Lower leg skin (tissue), 3 donors: ENCODE measurements at regions not wholly inside any gene's neighbourhood (a gene's known extent, or its start where the extent isn't known, plus 50 kb on each side); places are given as distances from the start of the nearest gene placed in this dataset.

Experiments
- CTCF ChIP-seq, 3 donors: fragments of 450-650 bp; IDR thresholded peaks; one replicate each; pipeline ENCODE4 v1.5.1; 2016; ENCODE audit warnings: antibody characterized with exemption in 3 of 3, mild to moderate bottlenecking in 3 of 3, moderate library complexity in 2 of 3
- POLR2A ChIP-seq, 2 donors: fragments of 450-650 bp; IDR thresholded peaks; one replicate each; pipeline ENCODE4 v1.6.1; 2016 to 2017; ENCODE audit warnings: antibody characterized with exemption in 2 of 2, mild to moderate bottlenecking in 1 of 2, moderate library complexity in 1 of 2

- TF ChIP-seq CTCF (IDR thresholded peaks at IDR 0.05) (no peak), POLR2A (IDR thresholded peaks at IDR 0.05) (no peak)
Observed at GRCh38 chr17:45639297-45639849, 144.7 kb upstream of the CRHR1 start.
